K562 (cell line): ENCODE measurements at regions not wholly inside any gene's neighbourhood (a gene's known extent, or its start where the extent isn't known, plus 50 kb on each side); places are given as distances from the start of the nearest gene placed in this dataset.

Experiments
- CBX1 ChIP-seq: sonication (generic); IDR thresholded peaks from 2 replicates; pipeline ENCODE4 v1.6.1; 2016; ENCODE audit warnings: antibody characterized with exemption, low read depth, mild to moderate bottlenecking
- EP300 ChIP-seq: IDR thresholded peaks from 2 replicates; pipeline ENCODE4 v1.6.1; 2012; ENCODE audit warnings: low read length, improper control_type of control experiment
- EWSR1 ChIP-seq: fragments of 450-650 bp; IDR thresholded peaks from 2 replicates; pipeline ENCODE4 v1.6.1; 2018; ENCODE audit warnings: borderline replicate concordance, mild to moderate bottlenecking, low read depth, moderate library complexity; ENCODE audit not compliant: partially characterized antibody
- MCM3 ChIP-seq: fragments of 450-650 bp; IDR thresholded peaks from 2 replicates; pipeline ENCODE4 v1.6.1; 2016
- POLR2G ChIP-seq: fragments of 200-400 bp; formaldehyde crosslinking; IDR thresholded peaks from 2 replicates; pipeline ENCODE4 v1.6.1; 2017; ENCODE audit warnings: low read depth, mild to moderate bottlenecking, antibody characterized with exemption, low read length, moderate library complexity
- POLR3G ChIP-seq: IDR thresholded peaks from 2 replicates; pipeline ENCODE4 v1.6.1; 2011; ENCODE audit not compliant: insufficient read length, insufficient replicate concordance; ENCODE audit errors: extremely low read depth
- SAFB ChIP-seq: fragments of 200-400 bp; formaldehyde crosslinking; IDR thresholded peaks from 2 replicates; pipeline ENCODE4 v1.6.1; 2017; ENCODE audit warnings: low read depth, low read length, borderline replicate concordance
- SMAD3 ChIP-seq: fragments of 450-650 bp; formaldehyde crosslinking; conservative IDR thresholded peaks from 2 replicates; pipeline ENCODE4 v1.4.0; 2020; ENCODE audit warnings: mild to moderate bottlenecking
- TRIM24 ChIP-seq, 2 experiments: fragments of 450-650 bp; IDR thresholded peaks; 2 replicates each; pipeline ENCODE4 v1.6.1; 2016
- WHSC1 ChIP-seq: IDR thresholded peaks from one replicate; pipeline ENCODE4 v1.6.1; 2012; ENCODE audit warnings: low read length, control low read depth, inconsistent platforms
- ZNF197 ChIP-seq: fragments of 200-800 bp; sonication (Bioruptor generic); IDR thresholded peaks from 2 replicates; pipeline ENCODE4 v1.6.1; 2016; ENCODE audit warnings: low read depth, missing genetic modification characterization, missing compliant biosample characterization
- ZNF232 ChIP-seq: sonication (generic); formaldehyde crosslinking; IDR thresholded peaks from 2 replicates; pipeline ENCODE4 v1.8.0; 2022; ENCODE audit warnings: mild to moderate bottlenecking, missing genetic modification reagents
- TF ChIP-seq, protein P1 (sequence below): fragments of 250-450 bp; sonication (Bioruptor Pico); IDR thresholded peaks from 2 replicates; pipeline ENCODE4 v1.8.0; 2022; ENCODE audit warnings: inconsistent platforms
- TF ChIP-seq, protein P2 (sequence below): fragments of 250-450 bp; sonication (Bioruptor Pico); IDR thresholded peaks from 2 replicates; pipeline ENCODE4 v1.6.1; 2021; ENCODE audit warnings: mild to moderate bottlenecking
- TF ChIP-seq, protein P3 (sequence below), 3 experiments: IDR thresholded peaks in 2 of 3; conservative IDR thresholded peaks in 1 of 3; 2 replicates each; pipeline ENCODE4 v1.5.1; 2011 to 2012; ENCODE audit warnings: low read length in 3 of 3, mild to moderate bottlenecking in 3 of 3, control low read depth in 2 of 3, improper control_type of control experiment in 1 of 3, inconsistent platforms in 1 of 3, low read depth in 1 of 3, mixed read lengths in 1 of 3, moderate library complexity in 1 of 3; ENCODE audit not compliant: insufficient read depth in 2 of 3

DNA sequence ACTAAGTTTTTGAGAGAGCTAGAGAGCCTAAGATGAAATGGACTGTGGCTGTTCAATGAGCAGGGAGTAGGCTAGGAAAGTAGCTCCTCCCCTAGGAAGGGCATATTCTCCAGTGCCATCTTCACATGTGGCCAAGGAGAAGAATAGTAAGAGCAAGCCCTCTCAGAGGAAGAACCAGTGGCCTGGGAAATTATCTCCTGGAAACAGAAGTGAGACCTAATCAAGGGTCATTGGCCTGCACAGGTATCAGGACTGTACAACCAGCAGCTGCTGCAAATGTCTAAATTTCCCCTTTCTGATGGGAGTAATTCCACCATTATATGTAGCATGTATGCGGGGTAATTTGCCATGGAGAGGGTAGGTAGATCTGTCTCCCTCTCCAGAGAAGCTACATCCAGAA lies 334.8 kb upstream of the RASGEF1B start (continued):
- TF ChIP-seq, protein P1, sequence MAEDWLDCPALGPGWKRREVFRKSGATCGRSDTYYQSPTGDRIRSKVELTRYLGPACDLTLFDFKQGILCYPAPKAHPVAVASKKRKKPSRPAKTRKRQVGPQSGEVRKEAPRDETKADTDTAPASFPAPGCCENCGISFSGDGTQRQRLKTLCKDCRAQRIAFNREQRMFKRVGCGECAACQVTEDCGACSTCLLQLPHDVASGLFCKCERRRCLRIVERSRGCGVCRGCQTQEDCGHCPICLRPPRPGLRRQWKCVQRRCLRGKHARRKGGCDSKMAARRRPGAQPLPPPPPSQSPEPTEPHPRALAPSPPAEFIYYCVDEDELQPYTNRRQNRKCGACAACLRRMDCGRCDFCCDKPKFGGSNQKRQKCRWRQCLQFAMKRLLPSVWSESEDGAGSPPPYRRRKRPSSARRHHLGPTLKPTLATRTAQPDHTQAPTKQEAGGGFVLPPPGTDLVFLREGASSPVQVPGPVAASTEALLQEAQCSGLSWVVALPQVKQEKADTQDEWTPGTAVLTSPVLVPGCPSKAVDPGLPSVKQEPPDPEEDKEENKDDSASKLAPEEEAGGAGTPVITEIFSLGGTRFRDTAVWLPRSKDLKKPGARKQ (CRISPR knock-in tag), result no peak
- TF ChIP-seq CBX1, result no peak
- TF ChIP-seq, protein P2, sequence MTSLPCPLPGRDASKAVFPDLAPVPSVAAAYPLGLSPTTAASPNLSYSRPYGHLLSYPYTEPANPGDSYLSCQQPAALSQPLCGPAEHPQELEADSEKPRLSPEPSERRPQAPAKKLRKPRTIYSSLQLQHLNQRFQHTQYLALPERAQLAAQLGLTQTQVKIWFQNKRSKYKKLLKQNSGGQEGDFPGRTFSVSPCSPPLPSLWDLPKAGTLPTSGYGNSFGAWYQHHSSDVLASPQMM, result no peak
- TF ChIP-seq MCM3, result no peak
- TF ChIP-seq POLR2G, result no peak
- TF ChIP-seq POLR3G, result no peak
- no peak for TF ChIP-seq ZNF232 (CRISPR knock-in tag)
- TF ChIP-seq EP300, result peak; percentile 92
- TF ChIP-seq EWSR1, result no peak
- TF ChIP-seq, protein P3, sequence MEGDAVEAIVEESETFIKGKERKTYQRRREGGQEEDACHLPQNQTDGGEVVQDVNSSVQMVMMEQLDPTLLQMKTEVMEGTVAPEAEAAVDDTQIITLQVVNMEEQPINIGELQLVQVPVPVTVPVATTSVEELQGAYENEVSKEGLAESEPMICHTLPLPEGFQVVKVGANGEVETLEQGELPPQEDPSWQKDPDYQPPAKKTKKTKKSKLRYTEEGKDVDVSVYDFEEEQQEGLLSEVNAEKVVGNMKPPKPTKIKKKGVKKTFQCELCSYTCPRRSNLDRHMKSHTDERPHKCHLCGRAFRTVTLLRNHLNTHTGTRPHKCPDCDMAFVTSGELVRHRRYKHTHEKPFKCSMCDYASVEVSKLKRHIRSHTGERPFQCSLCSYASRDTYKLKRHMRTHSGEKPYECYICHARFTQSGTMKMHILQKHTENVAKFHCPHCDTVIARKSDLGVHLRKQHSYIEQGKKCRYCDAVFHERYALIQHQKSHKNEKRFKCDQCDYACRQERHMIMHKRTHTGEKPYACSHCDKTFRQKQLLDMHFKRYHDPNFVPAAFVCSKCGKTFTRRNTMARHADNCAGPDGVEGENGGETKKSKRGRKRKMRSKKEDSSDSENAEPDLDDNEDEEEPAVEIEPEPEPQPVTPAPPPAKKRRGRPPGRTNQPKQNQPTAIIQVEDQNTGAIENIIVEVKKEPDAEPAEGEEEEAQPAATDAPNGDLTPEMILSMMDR (IDR thresholded peaks at IDR 0.05 in 2 of 3, conservative IDR thresholded peaks at IDR 0.05 in 1 of 3; ENCODE audit: insufficient read depth in 2 of 3, low read depth in 1 of 3, low read length in 3 of 3), result no peak
- no peak for TF ChIP-seq ZNF197 (CRISPR knock-in tag)
- peak; percentile 73 to 83; a peak in 3 of 4 replicates for TF ChIP-seq TRIM24 (IDR thresholded peaks at IDR 0.05)
- no peak for TF ChIP-seq SAFB
- TF ChIP-seq WHSC1, result no peak
- TF ChIP-seq SMAD3, result no peak
